ENCODE measurements at regions not wholly inside any gene's neighbourhood (a gene's known extent, or its start where the extent isn't known, plus 50 kb on each side); places are given as distances from the start of the nearest gene placed in this dataset.

DNA sequence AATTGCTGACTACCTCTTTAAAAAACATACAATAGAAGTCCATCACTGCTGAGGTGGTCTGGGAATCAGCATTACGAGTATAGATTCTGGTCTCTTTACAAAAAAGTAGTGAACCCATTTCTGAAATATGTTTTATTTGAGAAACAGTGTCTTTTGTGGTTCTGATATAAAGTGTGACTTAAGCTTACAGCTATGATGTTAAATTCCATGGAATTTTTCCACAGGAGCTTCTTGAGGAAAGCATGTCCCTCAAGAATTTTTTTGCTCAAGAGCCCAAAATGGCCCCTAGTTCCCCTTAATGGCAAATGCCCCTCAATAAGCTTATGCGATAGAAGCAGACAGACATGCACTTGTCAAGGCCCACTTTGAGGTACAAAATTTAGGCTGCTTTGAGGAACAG, 265.7 kb downstream of the FAM170A start:
- Histone ChIP-seq H3K36me3 (no peaks in the 10 kb centered on the region), H3K27ac (no peak overlapping the region), H3K27me3 (no peaks in the 10 kb centered on the region), H3K4me3 (no peak overlapping the region), H3K9me3 (no peaks in the 10 kb centered on the region), H3K4me1 (no peaks in the 10 kb centered on the region)
- DNase-seq (ENCODE audit: extremely low spot score in 2 of 2), result no peak
- intact Hi-C loops (cut with DNase I), result no loop called here
- TF ChIP-seq POLR2A (IDR thresholded peaks at IDR 0.05) (no peak), POLR2AphosphoS5 (IDR thresholded peaks at IDR 0.05; ENCODE audit: insufficient read depth in 1 of 2, low read depth in 1 of 2) (no peak)
- TF ChIP-seq, protein P1, sequence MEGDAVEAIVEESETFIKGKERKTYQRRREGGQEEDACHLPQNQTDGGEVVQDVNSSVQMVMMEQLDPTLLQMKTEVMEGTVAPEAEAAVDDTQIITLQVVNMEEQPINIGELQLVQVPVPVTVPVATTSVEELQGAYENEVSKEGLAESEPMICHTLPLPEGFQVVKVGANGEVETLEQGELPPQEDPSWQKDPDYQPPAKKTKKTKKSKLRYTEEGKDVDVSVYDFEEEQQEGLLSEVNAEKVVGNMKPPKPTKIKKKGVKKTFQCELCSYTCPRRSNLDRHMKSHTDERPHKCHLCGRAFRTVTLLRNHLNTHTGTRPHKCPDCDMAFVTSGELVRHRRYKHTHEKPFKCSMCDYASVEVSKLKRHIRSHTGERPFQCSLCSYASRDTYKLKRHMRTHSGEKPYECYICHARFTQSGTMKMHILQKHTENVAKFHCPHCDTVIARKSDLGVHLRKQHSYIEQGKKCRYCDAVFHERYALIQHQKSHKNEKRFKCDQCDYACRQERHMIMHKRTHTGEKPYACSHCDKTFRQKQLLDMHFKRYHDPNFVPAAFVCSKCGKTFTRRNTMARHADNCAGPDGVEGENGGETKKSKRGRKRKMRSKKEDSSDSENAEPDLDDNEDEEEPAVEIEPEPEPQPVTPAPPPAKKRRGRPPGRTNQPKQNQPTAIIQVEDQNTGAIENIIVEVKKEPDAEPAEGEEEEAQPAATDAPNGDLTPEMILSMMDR (IDR thresholded peaks at IDR 0.05), result no peak

DNA sequence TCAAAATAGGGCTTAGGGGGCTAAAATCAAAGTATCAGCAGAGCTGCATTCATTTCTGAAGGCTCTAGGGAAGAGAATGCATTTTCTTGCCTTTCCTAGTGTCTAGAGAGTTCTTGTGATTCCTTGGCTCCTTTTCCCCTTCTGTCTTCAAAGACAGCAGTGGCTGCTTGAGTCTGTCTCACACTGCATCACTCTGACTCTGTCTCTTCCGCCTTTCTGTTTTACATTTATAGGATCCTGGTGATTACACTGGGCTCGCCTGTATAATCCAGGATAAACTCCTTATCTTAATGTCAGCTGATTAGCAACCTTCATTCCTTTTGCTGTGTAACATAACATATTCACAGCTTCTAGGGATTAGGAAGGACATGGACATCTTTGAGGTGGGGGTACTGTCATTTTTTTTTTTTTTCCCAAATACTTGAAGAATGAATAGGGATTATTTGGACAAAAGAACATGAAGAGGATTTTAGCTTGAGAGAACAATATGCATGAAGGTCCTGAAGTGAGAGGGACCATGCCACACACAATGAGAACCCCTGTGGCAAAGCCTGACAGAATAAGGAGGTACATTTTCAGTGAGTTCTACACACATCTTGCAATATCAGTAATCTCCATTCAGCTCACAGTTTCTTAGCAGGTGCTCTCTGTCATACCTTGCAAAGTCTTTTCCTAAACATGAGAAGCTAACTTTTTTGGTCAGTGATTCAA, 267.6 kb downstream of the FAM170A start:
- Histone ChIP-seq H3K27ac (no peak overlapping the region), H3K36me3 (no peaks in the 10 kb centered on the region), H3K4me1 (no peaks in the 10 kb centered on the region), H3K4me3 (no peak overlapping the region), H3K9me3 (no peaks in the 10 kb centered on the region), H3K27me3 (no peaks in the 10 kb centered on the region)
- no peak for DNase-seq (ENCODE audit: extremely low spot score in 2 of 2)
- intact Hi-C loops (cut with DNase I), result no loop called here
- TF ChIP-seq, protein P1 (IDR thresholded peaks at IDR 0.05), result no peak
- no peak for TF ChIP-seq POLR2AphosphoS5 (IDR thresholded peaks at IDR 0.05; ENCODE audit: insufficient read depth in 1 of 2, low read depth in 1 of 2)
- no peak for TF ChIP-seq POLR2A (IDR thresholded peaks at IDR 0.05)

DNA sequence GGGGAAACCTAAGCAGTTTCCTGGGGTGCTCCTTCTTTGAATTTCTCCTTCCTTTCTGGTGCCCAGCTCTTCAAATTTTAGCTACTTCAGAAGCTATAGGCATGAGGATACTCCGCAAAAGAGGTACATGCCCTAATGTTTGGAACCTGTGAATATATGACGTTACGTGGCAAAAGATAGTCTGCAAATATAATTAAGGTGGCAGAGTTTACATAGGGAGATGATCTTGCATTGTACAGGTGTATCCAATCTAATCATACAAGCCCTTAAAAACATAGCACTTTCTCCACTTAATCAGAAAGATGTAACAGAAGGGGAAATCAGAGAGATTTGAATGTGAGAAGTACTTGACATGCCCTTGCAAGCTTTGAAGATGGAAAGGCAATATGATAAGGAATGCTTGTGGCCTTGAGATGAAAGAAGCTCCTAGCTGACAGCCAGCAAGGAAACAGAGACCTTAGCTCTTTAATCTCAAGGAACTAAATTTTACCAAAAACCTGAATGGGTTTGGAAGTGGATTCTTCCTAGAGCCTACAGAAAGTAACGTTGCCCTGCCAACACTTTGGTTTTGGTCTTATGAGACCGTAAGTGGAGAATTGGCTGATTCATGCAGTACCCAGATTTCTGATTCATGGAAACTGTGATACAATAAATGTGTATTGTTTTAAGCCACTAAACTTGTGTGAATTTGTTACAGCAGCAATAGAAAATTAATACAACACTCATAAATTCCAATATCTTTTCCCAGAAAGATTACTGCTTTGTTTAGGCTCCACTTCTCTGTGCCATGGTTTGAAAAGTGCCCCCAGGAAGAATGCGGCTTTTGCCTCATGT, 268.4 kb downstream of the FAM170A start:
- H3K4me1 ChIP-seq, result no peaks in the 10 kb centered on the region
- no peaks in the 10 kb centered on the region for H3K9me3 ChIP-seq
- no peaks in the 10 kb centered on the region for H3K36me3 ChIP-seq
- no peak overlapping the region for H3K4me3 ChIP-seq
- intact Hi-C loops (cut with DNase I), result no loop called here
- TF ChIP-seq POLR2A (IDR thresholded peaks at IDR 0.05) (no peak), POLR2AphosphoS5 (IDR thresholded peaks at IDR 0.05; ENCODE audit: insufficient read depth in 1 of 2, low read depth in 1 of 2) (no peak)
- TF ChIP-seq, protein P1 (IDR thresholded peaks at IDR 0.05), result no peak
- no peak for DNase-seq (ENCODE audit: extremely low spot score in 2 of 2)
- H3K27me3 ChIP-seq, result no peaks in the 10 kb centered on the region
- H3K27ac ChIP-seq, result no peak overlapping the region

DNA sequence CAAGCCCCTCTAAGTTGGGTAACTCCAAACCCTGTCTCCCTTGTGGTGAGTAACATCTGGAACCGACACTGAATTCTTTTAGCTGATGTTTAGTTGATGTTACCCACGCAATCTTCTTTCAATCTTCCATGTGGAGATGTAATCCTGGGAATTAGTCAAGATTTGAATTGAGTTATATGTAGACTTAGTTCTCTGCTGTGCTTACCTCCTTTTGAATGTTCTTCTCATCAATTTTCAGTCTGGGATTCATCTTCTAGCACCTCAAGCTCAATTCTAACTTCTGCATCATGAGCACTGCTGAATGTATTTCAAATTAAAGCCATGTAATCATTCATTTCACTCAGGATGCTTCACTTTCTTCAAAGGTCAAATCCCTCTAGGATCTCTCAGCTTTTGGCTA, 270.6 kb downstream of the FAM170A start:
- no peaks in the 10 kb centered on the region for H3K27me3 ChIP-seq
- H3K36me3 ChIP-seq, result no peaks in the 10 kb centered on the region
- intact Hi-C loops (cut with DNase I), result no loop called here
- no peak for DNase-seq (ENCODE audit: extremely low spot score in 2 of 2)
- no peak overlapping the region for H3K27ac ChIP-seq
- TF ChIP-seq POLR2AphosphoS5 (IDR thresholded peaks at IDR 0.05; ENCODE audit: insufficient read depth in 1 of 2, low read depth in 1 of 2), result no peak
- TF ChIP-seq, protein P1 (IDR thresholded peaks at IDR 0.05), result no peak
- TF ChIP-seq POLR2A (IDR thresholded peaks at IDR 0.05), result no peak
- H3K9me3 ChIP-seq, result no peaks in the 10 kb centered on the region
- no peaks in the 10 kb centered on the region for H3K4me1 ChIP-seq
- H3K4me3 ChIP-seq, result no peak overlapping the region

DNA sequence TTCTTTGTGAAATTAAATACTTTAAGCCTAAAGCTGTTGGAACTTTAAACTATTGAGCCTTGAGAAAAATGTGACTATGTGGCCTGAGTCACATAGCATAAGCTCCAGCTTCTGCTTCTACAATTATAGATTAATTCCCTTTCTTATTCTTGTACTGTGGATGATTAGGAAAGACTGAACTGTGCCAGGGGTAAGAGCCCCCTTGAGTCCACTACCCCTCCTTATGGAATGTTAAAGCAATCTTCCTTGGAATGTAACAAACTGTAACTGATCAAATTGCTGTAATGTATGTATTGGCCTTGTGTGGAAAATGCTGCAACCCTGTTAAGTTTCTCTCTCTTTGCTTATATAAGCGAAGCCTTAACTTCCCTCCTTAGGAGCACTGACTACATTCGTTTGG, 273.2 kb downstream of the FAM170A start:
- no peaks in the 10 kb centered on the region for H3K36me3 ChIP-seq
- H3K27ac ChIP-seq, result no peak overlapping the region
- TF ChIP-seq, protein P1 (IDR thresholded peaks at IDR 0.05), result no peak
- TF ChIP-seq POLR2AphosphoS5 (IDR thresholded peaks at IDR 0.05; ENCODE audit: insufficient read depth in 1 of 2, low read depth in 1 of 2), result no peak
- no peak for TF ChIP-seq POLR2A (IDR thresholded peaks at IDR 0.05)
- no peaks in the 10 kb centered on the region for H3K9me3 ChIP-seq
- H3K4me1 ChIP-seq, result no peaks in the 10 kb centered on the region
- intact Hi-C loops (cut with DNase I), result no loop called here
- H3K4me3 ChIP-seq, result no peak overlapping the region
- no peaks in the 10 kb centered on the region for H3K27me3 ChIP-seq
- no peak for DNase-seq (ENCODE audit: extremely low spot score in 2 of 2)
